Endothelial cell of hepatic sinusoid (primary cell): ENCODE measurements at regions not wholly inside any gene's neighbourhood (a gene's known extent, or its start where the extent isn't known, plus 50 kb on each side); places are given as distances from the start of the nearest gene placed in this dataset.

Source experiments
- in situ Hi-C: cut with HindIII; loops from 2 replicates; pipeline ENCODE4 v1.10.0; 2017; ENCODE audit warnings: low sequenced_read_pairs

GRCh38 chr10:25851548-25851947 is 82.5 kb upstream of the MYO3A start:
- in situ Hi-C loops, result loop anchor here (25.0 kb wide), 1 partner anchor 461 kb away; no protein-coding TSS in a partner anchor

- in situ Hi-C loops, result loop anchor here (25.0 kb wide), 1 partner anchor 460 kb away; no protein-coding TSS in a partner anchor
These were observed 81.6 kb upstream of the MYO3A start for GRCh38 chr10:25852364-25852941.

DNA sequence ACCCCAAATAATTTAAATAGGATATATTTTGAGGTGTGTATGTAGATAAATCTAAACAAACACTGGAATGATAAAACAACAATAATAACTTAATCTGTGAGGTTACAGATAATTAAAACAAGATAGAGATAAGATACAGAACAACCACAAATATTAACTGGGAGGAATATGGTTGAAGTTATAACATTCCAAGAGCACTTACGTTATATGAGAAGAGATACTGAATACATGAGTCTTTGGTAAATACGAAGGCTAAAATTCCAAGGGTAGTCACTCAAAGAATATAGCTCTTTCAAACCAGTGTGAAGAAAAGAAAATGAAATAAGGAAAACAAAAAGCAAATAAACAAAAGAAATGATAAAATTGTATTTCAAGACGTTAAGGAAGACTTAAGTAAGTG is 76.0 kb upstream of the MYO3A start:
- in situ Hi-C loops, result loop anchor here (25.0 kb wide), 1 partner anchor 454 kb away; no protein-coding TSS in a partner anchor

DNA sequence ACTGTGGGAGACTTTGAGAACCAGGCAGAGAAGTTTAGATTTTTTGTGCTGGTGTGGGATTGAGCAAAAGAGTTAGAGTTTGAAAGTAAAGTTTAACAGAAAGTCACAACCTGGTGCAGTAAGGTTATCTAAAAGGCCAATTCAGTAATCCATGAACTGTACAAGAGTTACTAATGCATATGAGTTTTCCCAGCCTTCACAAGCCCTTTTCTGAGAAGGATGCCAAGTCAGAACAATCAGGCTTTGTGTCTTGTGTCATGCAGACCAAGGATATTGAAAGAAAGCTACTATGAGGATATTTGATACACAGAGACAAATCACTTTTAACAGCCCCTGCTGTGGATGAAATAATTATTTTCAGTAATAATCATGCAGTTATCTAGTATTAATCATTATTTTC is 68.8 kb upstream of the MYO3A start:
- in situ Hi-C loops, result loop anchor here (25.0 kb wide), 1 partner anchor 447 kb away; no protein-coding TSS in a partner anchor

- in situ Hi-C loops, result loop anchor here (25.0 kb wide), 1 partner anchor 445 kb away; no protein-coding TSS in a partner anchor
These were observed 66.7 kb upstream of the MYO3A start for GRCh38 chr10:25867321-25867720.

- in situ Hi-C loops, result loop anchor here (25.0 kb wide), 1 partner anchor 443 kb away; no protein-coding TSS in a partner anchor
These were observed 64.9 kb upstream of the MYO3A start for GRCh38 chr10:25869067-25869591.

DNA sequence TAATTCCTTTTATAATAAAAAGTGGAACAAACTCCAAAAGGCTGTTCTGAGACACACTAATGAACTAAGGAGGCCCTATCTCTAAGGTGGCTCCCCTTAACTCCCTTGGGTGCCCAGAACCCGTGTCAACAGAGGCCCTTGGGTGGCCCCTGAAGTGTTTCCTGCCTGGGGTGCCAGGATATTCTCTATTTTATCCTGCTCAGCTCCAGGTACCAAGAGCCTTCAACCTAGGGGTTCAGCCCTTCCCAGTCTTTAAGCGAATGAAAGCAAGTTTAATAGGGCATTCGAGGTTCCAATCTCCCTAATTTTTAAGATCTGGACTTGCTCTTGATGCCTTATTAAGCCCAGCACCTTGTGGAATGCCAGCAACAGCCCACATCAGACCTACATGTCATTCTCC is 64.4 kb upstream of the MYO3A start:
- in situ Hi-C loops, result loop anchor here (25.0 kb wide), 1 partner anchor 443 kb away; no protein-coding TSS in a partner anchor

DNA sequence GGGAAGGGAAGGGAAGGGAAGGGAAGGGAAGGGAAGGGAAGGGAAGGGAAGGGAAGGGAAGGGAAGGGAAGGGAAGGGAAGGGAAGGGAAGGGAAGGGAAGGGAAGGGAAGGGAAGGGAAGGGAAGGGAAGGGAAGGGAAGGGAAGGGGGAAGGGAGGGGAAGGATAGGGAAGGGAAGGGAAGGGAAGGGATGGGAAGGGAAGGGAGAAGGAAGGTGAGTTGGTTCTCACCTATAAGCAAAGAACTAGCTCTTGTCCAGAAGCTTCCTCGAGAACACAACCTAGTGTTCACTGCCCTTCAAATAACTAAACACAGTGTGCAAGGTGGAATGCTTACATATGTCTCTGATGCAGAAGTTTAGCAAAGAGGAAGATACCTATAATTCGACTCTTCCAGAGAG is 59.6 kb upstream of the MYO3A start:
- in situ Hi-C loops, result loop anchor here (25.0 kb wide), 1 partner anchor 438 kb away; no protein-coding TSS in a partner anchor

DNA sequence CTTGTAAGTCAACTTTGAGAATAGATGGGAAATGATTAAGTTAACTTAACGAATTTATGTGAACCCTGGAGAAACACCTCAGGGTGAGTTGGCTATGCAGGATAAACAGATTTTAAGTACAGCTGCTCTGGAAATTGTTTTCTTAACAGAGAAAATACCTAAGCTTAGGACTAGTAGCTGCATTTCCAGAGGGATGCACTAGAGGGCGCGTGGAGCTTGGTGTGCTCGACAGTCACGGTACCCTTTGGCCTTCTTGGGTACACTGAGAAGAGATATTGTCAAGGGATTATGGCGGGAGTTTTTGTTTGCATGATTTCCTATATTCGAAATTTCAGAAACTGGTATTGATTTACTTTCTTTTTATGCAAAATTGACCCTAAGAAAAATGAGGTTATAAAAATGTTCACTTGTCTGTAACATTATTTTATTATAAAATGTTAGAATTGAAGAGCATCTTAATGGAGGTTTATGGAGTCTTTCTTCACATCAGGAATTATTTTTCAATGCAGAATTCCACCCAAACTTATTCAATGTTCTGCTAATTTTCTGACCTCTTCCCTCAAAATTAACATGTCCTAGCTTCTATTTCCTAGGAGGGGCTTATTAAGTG is 58.4 kb upstream of the MYO3A start:
- in situ Hi-C loops, result no loop called here

GRCh38 chr10:25877296-25877695 is 56.7 kb upstream of the MYO3A start:
- in situ Hi-C loops, result no loop called here
